PC-3 (cell line): ENCODE measurements at regions not wholly inside any gene's neighbourhood (a gene's known extent, or its start where the extent isn't known, plus 50 kb on each side); places are given as distances from the start of the nearest gene placed in this dataset.

ENCODE experiments used
- ATAC-seq: fragments of 200-7000 bp; cut with Tn5 transposase; 2 replicates; pipeline ENCODE4 v1.9.1; 2020; ENCODE audit warnings: mild to moderate bottlenecking, moderate library complexity
- BruUV-seq: library from RNA; stranded (reverse); fragments of 400-500 nt; replicated peaks from 2 replicates; lab custom pipeline; 2021; lab: Mats Ljungman, UMichigan
- CTCF ChIA-PET: fragments of 300-600 bp; sonication (Branson Sonifier 250); formaldehyde crosslinking; loops from one replicate; lab custom pipeline; 2022; ENCODE audit warnings: antibody characterized with exemption; lab: Charles Lee
- POLR2A ChIA-PET: fragments of 300-600 bp; sonication (Branson Sonifier 250); formaldehyde crosslinking; loops from one replicate; lab custom pipeline; 2022; ENCODE audit warnings: antibody characterized with exemption; ENCODE audit not compliant: unreplicated experiment; lab: Charles Lee
- DNase-seq: peaks from one replicate; pipeline ENCODE4 v3.0.0-alpha.2; 2015
- H2AFZ ChIP-seq: fragments of 300-600 bp; sonication (generic); 2 replicates; pipeline ENCODE4 v1.6.0; 2016; ENCODE audit warnings: antibody characterized with exemption, low read length
- H3F3A ChIP-seq: fragments of 300-600 bp; sonication (generic); one replicate; pipeline ENCODE4 v1.6.0; 2017; ENCODE audit warnings: antibody characterized with exemption, low read length, control low read depth, mild to moderate bottlenecking; ENCODE audit not compliant: unreplicated experiment
- H3K27ac ChIP-seq: fragments of 300-600 bp; sonication (generic); 2 replicates; pipeline ENCODE4 v1.5.1; 2016; ENCODE audit warnings: mild to moderate bottlenecking, low read length
- H3K27me3 ChIP-seq: fragments of 300-600 bp; sonication (generic); 2 replicates; pipeline ENCODE4 v1.6.1; 2016; ENCODE audit warnings: low read length, mixed read lengths
- H3K36me3 ChIP-seq: fragments of 300-600 bp; sonication (generic); 2 replicates; pipeline ENCODE4 v1.6.1; 2016; ENCODE audit warnings: low read depth, mixed run types, low read length, mixed read lengths
- H3K4me1 ChIP-seq: fragments of 300-600 bp; sonication (generic); 2 replicates; pipeline ENCODE4 v1.5.1; 2016; ENCODE audit warnings: low read length; ENCODE audit not compliant: insufficient read depth
- H3K4me2 ChIP-seq: fragments of 300-600 bp; sonication (generic); 2 replicates; pipeline ENCODE4 v1.6.0; 2016; ENCODE audit warnings: low read length
- H3K4me3 ChIP-seq: fragments of 300-600 bp; sonication (generic); 2 replicates; pipeline ENCODE4 v1.5.1; 2016; ENCODE audit warnings: mild to moderate bottlenecking, low read length, mixed read lengths
- H3K79me2 ChIP-seq: fragments of 300-600 bp; sonication (generic); 2 replicates; pipeline ENCODE4 v1.6.1; 2017; ENCODE audit warnings: low read length, mixed read lengths
- H3K9ac ChIP-seq: fragments of 300-600 bp; sonication (generic); 2 replicates; pipeline ENCODE4 v1.6.0; 2016; ENCODE audit warnings: mild to moderate bottlenecking, low read length
- H3K9me2 ChIP-seq: fragments of 300-600 bp; sonication (generic); replicated peaks from 2 replicates; pipeline ENCODE4 v1.6.1; 2016; ENCODE audit warnings: mixed run types, low read length, mixed read lengths
- H3K9me3 ChIP-seq: fragments of 300-600 bp; sonication (generic); 2 replicates; pipeline ENCODE4 v1.6.1; 2016; ENCODE audit warnings: low read length, mixed read lengths
- H4K20me1 ChIP-seq: fragments of 300-600 bp; sonication (generic); 2 replicates; pipeline ENCODE4 v1.6.1; 2016; ENCODE audit warnings: low read length, mixed read lengths
- EZH2 ChIP-seq: fragments of 300-600 bp; sonication (generic); IDR thresholded peaks from one replicate; pipeline ENCODE4 v1.6.1; 2017; ENCODE audit warnings: antibody characterized with exemption, mild to moderate bottlenecking, low read length; ENCODE audit not compliant: unreplicated experiment
- EZH2phosphoT487 ChIP-seq: fragments of 300-600 bp; sonication (generic); IDR thresholded peaks from 2 replicates; pipeline ENCODE4 v1.6.1; 2018; ENCODE audit warnings: mild to moderate bottlenecking, antibody characterized with exemption, low read length, borderline replicate concordance
- intact Hi-C: fragments of 100-400 bp; cut with micrococcal nuclease; formaldehyde crosslinking; loops from 2 replicates; pipeline ENCODE4 v1.9.0; 2023
- TF ChIP-seq, protein P1 (sequence below): fragments of 300-600 bp; sonication (generic); conservative IDR thresholded peaks from 2 replicates; pipeline ENCODE4 v1.5.1; 2017; ENCODE audit warnings: antibody characterized with exemption, low read depth, mild to moderate bottlenecking, low read length

DNA sequence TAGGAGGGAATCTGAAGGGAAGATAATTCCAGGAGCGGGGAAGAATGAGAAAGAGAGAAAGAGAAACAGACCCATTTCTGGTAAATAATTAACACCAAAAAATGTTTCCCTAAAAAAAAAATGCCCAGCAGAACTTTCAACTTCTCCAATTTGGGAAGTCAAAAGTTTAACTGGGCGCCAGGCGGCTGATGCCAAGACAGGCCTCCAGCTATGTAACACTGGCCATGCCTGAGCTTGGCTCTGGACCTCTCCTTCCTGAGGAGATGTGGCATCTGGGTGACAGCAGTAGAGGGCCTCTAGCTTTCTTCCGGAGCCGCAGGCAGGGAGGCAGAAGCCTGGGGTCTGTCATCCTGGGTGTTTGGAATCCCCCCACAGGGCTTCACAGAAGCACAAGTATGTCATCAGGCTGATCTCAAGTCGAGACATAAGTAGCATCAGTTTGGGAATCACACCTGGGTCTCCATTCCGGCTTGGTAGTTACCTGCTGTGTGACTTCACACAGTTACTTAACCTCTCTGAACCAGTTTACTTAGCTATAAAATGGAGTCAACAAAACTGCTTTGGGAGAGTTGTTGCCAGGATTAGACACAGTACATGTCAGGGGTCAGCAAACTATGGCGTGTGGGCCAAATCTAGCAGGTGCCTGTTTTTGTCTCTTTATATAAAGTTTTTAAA, 50.5 kb upstream of the TCF7L2 start:
- intact Hi-C loops = no loop called here
- POLR2A ChIA-PET = no interaction called here
- no peaks in the 10 kb centered on the region for H3K79me2 ChIP-seq
- no peaks in the 10 kb centered on the region; the same call in 1 of the 2 replicates for H3K4me1 ChIP-seq
- TF ChIP-seq EZH2phosphoT487 (no peak), EZH2 (no peak)
- TF ChIP-seq, protein P1, sequence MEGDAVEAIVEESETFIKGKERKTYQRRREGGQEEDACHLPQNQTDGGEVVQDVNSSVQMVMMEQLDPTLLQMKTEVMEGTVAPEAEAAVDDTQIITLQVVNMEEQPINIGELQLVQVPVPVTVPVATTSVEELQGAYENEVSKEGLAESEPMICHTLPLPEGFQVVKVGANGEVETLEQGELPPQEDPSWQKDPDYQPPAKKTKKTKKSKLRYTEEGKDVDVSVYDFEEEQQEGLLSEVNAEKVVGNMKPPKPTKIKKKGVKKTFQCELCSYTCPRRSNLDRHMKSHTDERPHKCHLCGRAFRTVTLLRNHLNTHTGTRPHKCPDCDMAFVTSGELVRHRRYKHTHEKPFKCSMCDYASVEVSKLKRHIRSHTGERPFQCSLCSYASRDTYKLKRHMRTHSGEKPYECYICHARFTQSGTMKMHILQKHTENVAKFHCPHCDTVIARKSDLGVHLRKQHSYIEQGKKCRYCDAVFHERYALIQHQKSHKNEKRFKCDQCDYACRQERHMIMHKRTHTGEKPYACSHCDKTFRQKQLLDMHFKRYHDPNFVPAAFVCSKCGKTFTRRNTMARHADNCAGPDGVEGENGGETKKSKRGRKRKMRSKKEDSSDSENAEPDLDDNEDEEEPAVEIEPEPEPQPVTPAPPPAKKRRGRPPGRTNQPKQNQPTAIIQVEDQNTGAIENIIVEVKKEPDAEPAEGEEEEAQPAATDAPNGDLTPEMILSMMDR = no peak
- ATAC-seq = no peak
- H3K9me3 ChIP-seq = no peaks in the 10 kb centered on the region
- no peaks in the 10 kb centered on the region for H3F3A ChIP-seq
- CTCF ChIA-PET = no interaction called here
- no peak overlapping the region for H2AFZ ChIP-seq
- H3K9me2 ChIP-seq = no peaks in the 10 kb centered on the region
- H3K27ac ChIP-seq = no peak overlapping the region
- no peak for DNase-seq
- no peaks in the 10 kb centered on the region for H3K27me3 ChIP-seq
- H3K4me2 ChIP-seq = no peak overlapping the region
- no peaks in the 10 kb centered on the region for H3K36me3 ChIP-seq
- BruUV-seq = no TSS peak
- no peak overlapping the region for H3K9ac ChIP-seq
- no peak overlapping the region for H3K4me3 ChIP-seq
- H4K20me1 ChIP-seq = no peaks in the 10 kb centered on the region
